ENCODE measurements at regions not wholly inside any gene's neighbourhood (a gene's known extent, or its start where the extent isn't known, plus 50 kb on each side); places are given as distances from the start of the nearest gene placed in this dataset.

DNA sequence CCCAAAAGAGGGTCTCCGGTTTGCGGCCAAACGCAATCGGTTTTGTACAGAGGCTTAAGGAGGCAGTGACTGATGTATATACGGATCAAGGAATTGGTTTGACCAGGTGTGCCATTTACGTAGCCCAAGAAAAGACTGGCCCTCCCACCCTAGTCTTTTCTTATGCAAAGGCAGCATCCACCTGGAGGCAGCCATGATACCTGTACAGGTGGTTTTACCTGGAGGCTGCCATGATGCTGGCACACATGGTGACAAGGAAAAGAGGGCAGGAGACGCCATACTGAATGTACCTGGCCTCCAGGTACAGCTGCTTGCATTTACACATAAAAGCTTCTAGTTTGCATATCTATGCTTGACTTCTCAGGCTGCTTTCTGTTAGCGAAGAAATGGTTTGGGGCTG lies 917.7 kb upstream of the INTU start:
- TF ChIP-seq CTCF (IDR thresholded peaks at IDR 0.05) (no peak), POLR2A (IDR thresholded peaks at IDR 0.05) (no peak), POLR2AphosphoS5 (IDR thresholded peaks at IDR 0.05; ENCODE audit: insufficient read depth in 1 of 2, low read depth in 1 of 2) (no peak)
